ENCODE measurements at regions not wholly inside any gene's neighbourhood (a gene's known extent, or its start where the extent isn't known, plus 50 kb on each side); places are given as distances from the start of the nearest gene placed in this dataset.
A peak's percentile ranks its signal among the peaks of the same experiment; 100 is the strongest.

- Mint-ChIP-seq H3K9me3 (ENCODE audit: low read depth, unreplicated experiment) (no peaks in the 10 kb centered on the region), H3K36me3 (ENCODE audit: insufficient read depth, unreplicated experiment) (peaks cover 39% of the 10 kb centered on the region), H3K4me1 (ENCODE audit: low read depth, unreplicated experiment) (peaks cover 64% of the 10 kb centered on the region), H3K4me3 (ENCODE audit: low read depth, unreplicated experiment) (no peak overlapping the region), H3K27me3 (ENCODE audit: unreplicated experiment) (no peaks in the 10 kb centered on the region), H3K27ac (ENCODE audit: unreplicated experiment) (peak overlapping the region; percentile 99)
- TF ChIP-seq, protein P1, sequence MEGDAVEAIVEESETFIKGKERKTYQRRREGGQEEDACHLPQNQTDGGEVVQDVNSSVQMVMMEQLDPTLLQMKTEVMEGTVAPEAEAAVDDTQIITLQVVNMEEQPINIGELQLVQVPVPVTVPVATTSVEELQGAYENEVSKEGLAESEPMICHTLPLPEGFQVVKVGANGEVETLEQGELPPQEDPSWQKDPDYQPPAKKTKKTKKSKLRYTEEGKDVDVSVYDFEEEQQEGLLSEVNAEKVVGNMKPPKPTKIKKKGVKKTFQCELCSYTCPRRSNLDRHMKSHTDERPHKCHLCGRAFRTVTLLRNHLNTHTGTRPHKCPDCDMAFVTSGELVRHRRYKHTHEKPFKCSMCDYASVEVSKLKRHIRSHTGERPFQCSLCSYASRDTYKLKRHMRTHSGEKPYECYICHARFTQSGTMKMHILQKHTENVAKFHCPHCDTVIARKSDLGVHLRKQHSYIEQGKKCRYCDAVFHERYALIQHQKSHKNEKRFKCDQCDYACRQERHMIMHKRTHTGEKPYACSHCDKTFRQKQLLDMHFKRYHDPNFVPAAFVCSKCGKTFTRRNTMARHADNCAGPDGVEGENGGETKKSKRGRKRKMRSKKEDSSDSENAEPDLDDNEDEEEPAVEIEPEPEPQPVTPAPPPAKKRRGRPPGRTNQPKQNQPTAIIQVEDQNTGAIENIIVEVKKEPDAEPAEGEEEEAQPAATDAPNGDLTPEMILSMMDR (IDR thresholded peaks at IDR 0.05; ENCODE audit: unreplicated experiment), result no peak
- CTCF ChIA-PET, result no interaction called here
- no TSS peak for BruUV-seq (replicated peaks)
- intact Hi-C loops (cut with micrococcal nuclease; ENCODE audit: unreplicated experiment), result no loop called here
- no peak for DNase-seq
Measured at GRCh38 chr5:14040542-14040941, 96.1 kb upstream of the DNAH5 start.

GRCh38 chr5:14039576-14039975 is 95.1 kb upstream of the DNAH5 start:
- DNase-seq, result peak; percentile 24
- Mint-ChIP-seq H3K27ac (ENCODE audit: unreplicated experiment) (peak overlapping the region; percentile 99), H3K27me3 (ENCODE audit: unreplicated experiment) (no peaks in the 10 kb centered on the region), H3K4me3 (ENCODE audit: low read depth, unreplicated experiment) (peak overlapping the region; percentile 33), H3K4me1 (ENCODE audit: low read depth, unreplicated experiment) (peaks cover 68% of the 10 kb centered on the region), H3K36me3 (ENCODE audit: insufficient read depth, unreplicated experiment) (peaks cover 41% of the 10 kb centered on the region), H3K9me3 (ENCODE audit: low read depth, unreplicated experiment) (no peaks in the 10 kb centered on the region)
- TF ChIP-seq, protein P1 (IDR thresholded peaks at IDR 0.05; ENCODE audit: unreplicated experiment), result no peak
- no TSS peak for BruUV-seq (replicated peaks)
- CTCF ChIA-PET, result interaction anchor here (1.4 kb wide), 1 partner anchor 151 kb away, joined by 3 read pairs; no protein-coding TSS in a partner anchor
- intact Hi-C loops (cut with micrococcal nuclease; ENCODE audit: unreplicated experiment), result loop anchor here (1.0 to 5.0 kb wide), 2 partner anchors 51 to 153 kb away; no protein-coding TSS in a partner anchor

DNA sequence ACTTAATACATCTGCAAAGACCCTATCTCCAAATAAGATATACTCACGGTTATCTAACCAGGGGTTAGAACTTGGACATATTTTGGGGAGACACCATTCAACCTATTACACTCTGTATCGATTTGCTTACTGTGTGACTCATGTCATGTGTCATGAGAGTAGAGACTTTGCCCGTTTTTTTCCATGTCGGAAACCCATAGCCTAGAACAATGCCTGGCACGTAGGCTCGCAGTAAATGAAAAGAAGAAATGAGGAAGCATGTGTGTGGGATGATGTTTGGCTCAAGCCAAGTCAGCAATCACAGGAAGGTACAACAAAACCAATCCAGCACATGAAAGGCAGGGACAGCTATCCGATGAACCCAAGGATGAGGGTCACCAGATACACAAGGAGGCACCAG is 94.6 kb upstream of the DNAH5 start:
- Mint-ChIP-seq H3K27me3 (ENCODE audit: unreplicated experiment) (no peaks in the 10 kb centered on the region), H3K4me3 (ENCODE audit: low read depth, unreplicated experiment) (peak overlapping the region; percentile 33), H3K27ac (ENCODE audit: unreplicated experiment) (peak overlapping the region; percentile 99), H3K9me3 (ENCODE audit: low read depth, unreplicated experiment) (no peaks in the 10 kb centered on the region), H3K36me3 (ENCODE audit: insufficient read depth, unreplicated experiment) (peaks cover 41% of the 10 kb centered on the region), H3K4me1 (ENCODE audit: low read depth, unreplicated experiment) (peaks cover 73% of the 10 kb centered on the region)
- BruUV-seq (replicated peaks), result no TSS peak
- CTCF ChIA-PET, result interaction anchor here (1.4 kb wide), 1 partner anchor 151 kb away, joined by 3 read pairs; no protein-coding TSS in a partner anchor
- TF ChIP-seq, protein P1 (IDR thresholded peaks at IDR 0.05; ENCODE audit: unreplicated experiment), result no peak
- intact Hi-C loops (cut with micrococcal nuclease; ENCODE audit: unreplicated experiment), result loop anchor here (1.0 to 5.0 kb wide), 2 partner anchors 51 to 153 kb away; no protein-coding TSS in a partner anchor
- peak; percentile 66 for DNase-seq

DNA sequence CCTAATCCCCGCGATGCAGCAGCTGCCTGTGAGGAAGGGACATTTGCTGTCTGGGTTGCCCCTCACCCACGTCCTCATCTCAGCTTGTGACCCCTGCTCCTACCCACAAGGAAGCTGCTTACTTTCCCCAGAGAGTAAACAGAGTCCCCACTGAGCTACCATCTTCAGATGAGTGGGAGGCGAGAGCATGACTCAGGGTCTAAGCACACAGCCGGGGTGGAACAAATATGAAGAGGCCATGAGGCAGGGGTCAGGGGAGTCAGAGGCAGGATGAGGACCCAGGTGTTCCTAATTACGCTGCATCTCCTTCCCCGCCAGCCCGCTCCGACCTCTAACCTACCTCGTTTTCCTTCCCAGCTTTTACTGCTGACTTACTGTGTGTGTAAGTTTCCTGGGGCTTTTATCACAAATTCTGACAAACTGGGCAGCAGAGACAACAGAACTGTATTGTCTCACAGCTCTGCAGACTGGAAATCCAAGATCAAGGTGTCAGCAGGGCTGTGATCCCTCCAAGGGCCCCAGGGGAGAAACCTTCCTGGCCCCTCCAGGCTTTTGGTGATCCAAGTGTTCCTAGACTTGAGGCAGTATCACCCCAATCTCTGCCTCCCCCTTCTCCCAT is 94.0 kb upstream of the DNAH5 start:
- Mint-ChIP-seq H3K27ac (ENCODE audit: unreplicated experiment) (peak overlapping the region; percentile 99), H3K9me3 (ENCODE audit: low read depth, unreplicated experiment) (no peaks in the 10 kb centered on the region), H3K4me3 (ENCODE audit: low read depth, unreplicated experiment) (peak overlapping the region; percentile 33), H3K36me3 (ENCODE audit: insufficient read depth, unreplicated experiment) (peaks cover 41% of the 10 kb centered on the region), H3K27me3 (ENCODE audit: unreplicated experiment) (no peaks in the 10 kb centered on the region), H3K4me1 (ENCODE audit: low read depth, unreplicated experiment) (peaks cover 75% of the 10 kb centered on the region)
- BruUV-seq (replicated peaks), result no TSS peak
- TF ChIP-seq, protein P1 (IDR thresholded peaks at IDR 0.05; ENCODE audit: unreplicated experiment), result no peak
- DNase-seq, result peak; percentile 65
- CTCF ChIA-PET, result interaction anchor here (0.8 to 1.6 kb wide), 6 partner anchors 27 to 232 kb away, joined by 3 to 4 read pairs (median 3); no protein-coding TSS in a partner anchor
- intact Hi-C loops (cut with micrococcal nuclease; ENCODE audit: unreplicated experiment), result loop anchor here (5.0 kb wide), 1 partner anchor 154 kb away; no protein-coding TSS in a partner anchor
